Keratinocyte (primary cell): ENCODE measurements at regions not wholly inside any gene's neighbourhood (a gene's known extent, or its start where the extent isn't known, plus 50 kb on each side); places are given as distances from the start of the nearest gene placed in this dataset.

ENCODE experiments used
- DNase-seq: peaks from one replicate; pipeline ENCODE4 v3.0.0-alpha.2; 2011; ENCODE audit warnings: low read depth, missing footprints, low spot score
- FAIRE-seq: peaks from 2 replicates; lab custom pipeline; 2011; peaks lifted over from hg19 to GRCh38; lab: Jason Lieb, UNC
- H2AFZ ChIP-seq: 2 replicates; pipeline ENCODE4 v1.6.0; 2012; ENCODE audit warnings: low read length, control low read depth, inconsistent platforms; ENCODE audit not compliant: control insufficient read depth
- H3K27ac ChIP-seq: 2 replicates; pipeline ENCODE4 v1.5.1; 2011; ENCODE audit warnings: low read length; ENCODE audit not compliant: control insufficient read depth, insufficient read depth
- H3K27me3 ChIP-seq: 3 replicates; pipeline ENCODE4 v1.6.0; 2011; ENCODE audit warnings: low read length; ENCODE audit not compliant: control insufficient read depth, insufficient read depth; ENCODE audit errors: extremely low read depth
- H3K36me3 ChIP-seq, 2 experiments: 2 replicates in 1 of 2; 3 replicates in 1 of 2; pipeline ENCODE4 v1.5.1; 2011; ENCODE audit warnings: low read length in 2 of 2, mild to moderate bottlenecking in 1 of 2; ENCODE audit not compliant: control insufficient read depth in 2 of 2, insufficient read depth in 2 of 2; ENCODE audit errors: extremely low read depth in 1 of 2
- H3K4me1 ChIP-seq: 3 replicates; pipeline ENCODE4 v1.5.1; 2011; ENCODE audit warnings: low read length; ENCODE audit not compliant: control insufficient read depth, insufficient read depth; ENCODE audit errors: extremely low read depth
- H3K4me2 ChIP-seq: 3 replicates; pipeline ENCODE4 v1.6.0; 2011; ENCODE audit warnings: low read depth, low read length; ENCODE audit not compliant: control insufficient read depth, insufficient read depth; ENCODE audit errors: extremely low read depth
- H3K4me3 ChIP-seq, 3 experiments: fragments of 200-600 bp in 1 of 3; sonication (generic) in 1 of 3; 2 replicates in 2 of 3; 3 replicates in 1 of 3; pipeline ENCODE4 v1.5.1; 2011 to 2016; ENCODE audit warnings: low read length in 3 of 3, mild to moderate bottlenecking in 3 of 3, control low read depth in 2 of 3, inconsistent platforms in 1 of 3, low read depth in 1 of 3, mixed read lengths in 1 of 3, mixed run types in 1 of 3, moderate library complexity in 1 of 3; ENCODE audit not compliant: control insufficient read depth in 2 of 3, insufficient read depth in 2 of 3; ENCODE audit errors: extremely low read depth in 1 of 3
- H3K79me2 ChIP-seq: 2 replicates; pipeline ENCODE4 v1.6.0; 2012; ENCODE audit warnings: low read length; ENCODE audit not compliant: control insufficient read depth, insufficient read depth
- H3K9ac ChIP-seq: 3 replicates; pipeline ENCODE4 v1.6.0; 2011; ENCODE audit warnings: low read length; ENCODE audit not compliant: control insufficient read depth, insufficient read depth; ENCODE audit errors: extremely low read depth
- H3K9me1 ChIP-seq: 3 replicates; pipeline ENCODE4 v1.6.0; 2011; ENCODE audit warnings: low read length; ENCODE audit not compliant: control insufficient read depth, insufficient read depth; ENCODE audit errors: extremely low read depth
- H3K9me3 ChIP-seq: 2 replicates; pipeline ENCODE4 v1.5.1; 2012; ENCODE audit warnings: low read depth, low read length; ENCODE audit not compliant: control insufficient read depth
- H4K20me1 ChIP-seq: 3 replicates; pipeline ENCODE4 v1.6.0; 2011; ENCODE audit warnings: low read length; ENCODE audit not compliant: control insufficient read depth, insufficient read depth; ENCODE audit errors: extremely low read depth
- CTCF ChIP-seq, 3 experiments: IDR thresholded peaks in 1 of 3; conservative IDR thresholded peaks in 1 of 3; optimal IDR thresholded peaks in 1 of 3; 2 replicates in 2 of 3; 3 replicates in 1 of 3; pipeline versions ENCODE3 to v1.5.1; 2011; ENCODE audit warnings: low read length in 3 of 3, mild to moderate bottlenecking in 3 of 3, moderate library complexity in 2 of 3, control low read depth in 1 of 3, inconsistent platforms in 1 of 3; ENCODE audit not compliant: insufficient read depth in 2 of 3; ENCODE audit errors: extremely low read depth in 1 of 3
- EZH2 ChIP-seq: IDR thresholded peaks from one replicate; pipeline ENCODE4 v1.6.1; 2012; ENCODE audit warnings: inconsistent platforms, mild to moderate bottlenecking, low read length, moderate library complexity
- dilution Hi-C: fragments of 300-500 bp; cut with MboI; formaldehyde crosslinking; loops from one replicate; pipeline ENCODE4 v1.7.0; 2020; ENCODE audit warnings: low sequenced_read_pairs; ENCODE audit not compliant: extremely low pct_ligation_motif_present

- TF ChIP-seq EZH2: no peak
- TF ChIP-seq CTCF (optimal IDR thresholded peaks at IDR 0.05 in 1 of 3, IDR thresholded peaks at IDR 0.05 in 1 of 3, conservative IDR thresholded peaks at IDR 0.05 in 1 of 3; ENCODE audit: extremely low read depth in 1 of 3, insufficient read depth in 2 of 3, low read length in 3 of 3): peak in 1 of 3 experiments; percentile 40
- no peak overlapping the region for H3K27ac ChIP-seq
- dilution Hi-C loops: no loop called here
- H3K27me3 ChIP-seq: no peaks in the 10 kb centered on the region
- no peaks in the 10 kb centered on the region for H3K9me3 ChIP-seq
- H3K79me2 ChIP-seq: no peaks in the 10 kb centered on the region
- H2AFZ ChIP-seq: no peak overlapping the region
- H3K4me1 ChIP-seq: peaks cover 3% of the 10 kb centered on the region
- no peaks in the 10 kb centered on the region for H3K9me1 ChIP-seq
- H3K36me3 ChIP-seq: no peaks in the 10 kb centered on the region
- H3K4me3 ChIP-seq: no peak overlapping the region
- no peak overlapping the region for H3K4me2 ChIP-seq
- FAIRE-seq: no peak
- no peak for DNase-seq
- H4K20me1 ChIP-seq: no peaks in the 10 kb centered on the region
- H3K9ac ChIP-seq: no peak overlapping the region
Observed at GRCh38 chr21:16913010-16913409, 599.8 kb upstream of the CXADR start.

DNA sequence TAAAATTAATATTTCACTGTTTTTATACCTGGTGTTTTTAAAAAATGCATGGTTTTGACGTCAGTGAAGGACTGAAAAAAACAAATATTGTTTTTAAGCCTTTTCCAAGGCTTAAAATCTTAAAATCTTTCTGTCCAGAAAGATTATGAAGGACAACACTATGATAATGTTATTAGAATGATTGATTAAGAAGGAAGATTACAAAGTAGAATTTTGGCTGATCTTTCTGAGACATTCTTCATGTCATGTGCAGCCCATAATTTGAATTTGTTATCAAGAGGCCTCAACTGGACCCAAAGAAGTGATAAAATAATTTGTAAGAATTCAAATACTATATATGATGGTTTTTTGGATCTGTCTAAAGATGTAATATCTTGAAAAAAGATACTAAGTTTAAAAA lies 584.4 kb upstream of the CXADR start:
- dilution Hi-C loops: no loop called here

More for the DNA sequence above, 584.4 kb upstream of the CXADR start:
- no peak for DNase-seq
- no peaks in the 10 kb centered on the region for H3K79me2 ChIP-seq
- H3K4me2 ChIP-seq: no peak overlapping the region
- TF ChIP-seq EZH2 (no peak), CTCF (optimal IDR thresholded peaks at IDR 0.05 in 1 of 3, IDR thresholded peaks at IDR 0.05 in 1 of 3, conservative IDR thresholded peaks at IDR 0.05 in 1 of 3; ENCODE audit: extremely low read depth in 1 of 3, insufficient read depth in 2 of 3, low read length in 3 of 3) (no peak)
- FAIRE-seq: no peak
- H3K9me3 ChIP-seq: no peaks in the 10 kb centered on the region
- no peak overlapping the region for H3K9ac ChIP-seq
- H4K20me1 ChIP-seq: no peaks in the 10 kb centered on the region
- no peak overlapping the region for H3K27ac ChIP-seq
- no peak overlapping the region for H2AFZ ChIP-seq
- H3K4me3 ChIP-seq: no peak overlapping the region
- no peaks in the 10 kb centered on the region for H3K36me3 ChIP-seq
- no peaks in the 10 kb centered on the region for H3K9me1 ChIP-seq
- no peaks in the 10 kb centered on the region for H3K27me3 ChIP-seq
- no peaks in the 10 kb centered on the region for H3K4me1 ChIP-seq
